CMK (cell line): ENCODE measurements at regions not wholly inside any gene's neighbourhood (a gene's known extent, or its start where the extent isn't known, plus 50 kb on each side); places are given as distances from the start of the nearest gene placed in this dataset.
"Not testable (repeated sequence)": the region's sequence is repeated elsewhere in the genome, so short reads cannot be mapped to it uniquely, and the experiment has no call there.

Experiments
- DNase-seq: peaks from one replicate; pipeline ENCODE4 v3.0.0-alpha.2; 2010; ENCODE audit warnings: low read depth

GRCh38 chr2:161063946-161064306 lies 96.3 kb upstream of the TANK start:
- no peak for DNase-seq

DNA sequence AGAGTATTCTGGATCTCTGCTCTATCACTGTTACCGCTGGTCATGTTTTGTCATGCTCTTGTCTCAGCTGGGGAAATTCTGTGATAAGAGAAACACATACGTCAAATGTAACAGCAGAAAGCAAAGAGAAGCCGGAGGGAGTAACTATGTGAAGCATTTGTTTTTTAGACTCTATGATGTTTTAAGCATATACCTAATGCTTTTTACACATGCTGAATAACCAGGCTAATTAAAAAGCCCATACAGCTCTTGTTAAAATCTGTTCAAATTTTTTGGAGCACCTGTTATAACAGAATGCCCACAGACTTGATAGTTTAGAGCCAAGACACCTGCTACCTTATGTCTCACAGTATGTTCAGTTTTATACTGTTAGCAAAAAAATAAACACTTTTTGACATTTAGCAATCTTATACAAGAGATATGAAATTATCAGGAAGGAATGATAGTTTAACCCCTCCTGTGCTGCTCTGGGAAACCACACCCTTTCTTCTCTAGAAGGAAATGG lies 92.3 kb upstream of the TANK start:
- DNase-seq, result no peak

GRCh38 chr2:161068670-161069069 lies 91.6 kb upstream of the TANK start:
- no peak for DNase-seq

DNA sequence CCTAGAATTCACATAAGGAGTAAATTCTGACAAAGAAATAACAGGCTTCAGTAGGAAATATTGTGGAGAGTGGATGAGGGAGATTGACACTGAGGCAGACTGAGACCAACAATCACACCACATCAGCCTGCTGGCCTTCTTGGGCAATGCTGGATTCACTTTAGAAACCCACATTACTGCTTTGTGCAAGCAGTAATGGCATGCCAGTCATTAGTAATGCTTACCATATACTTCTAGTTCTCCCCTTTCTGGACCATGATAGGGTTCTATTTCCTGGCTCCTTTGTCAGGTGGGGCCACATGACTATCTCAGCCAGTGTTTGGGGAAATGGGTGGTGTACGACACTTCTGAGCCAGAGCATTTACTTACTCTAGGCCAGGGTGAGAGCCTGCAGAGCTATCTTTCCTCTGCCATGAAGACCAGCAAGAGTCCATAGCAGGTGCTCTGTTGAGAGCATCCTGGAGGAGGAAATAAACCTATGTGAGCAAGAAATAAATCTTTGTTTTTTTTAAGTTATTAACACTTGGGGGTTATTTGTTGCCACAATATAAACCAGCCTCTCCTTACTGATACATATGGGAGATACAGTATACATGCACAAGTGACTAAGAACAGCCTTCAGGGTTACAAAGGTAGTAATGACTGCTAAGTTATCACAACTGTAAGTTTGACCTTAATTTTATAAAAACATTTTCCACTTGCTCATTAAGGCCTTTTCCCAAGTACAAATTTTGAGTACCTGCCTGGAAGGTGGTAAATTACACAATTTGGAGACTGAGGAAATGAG lies 89.3 kb upstream of the TANK start:
- DNase-seq, result no peak

GRCh38 chr2:161072436-161072835 lies 87.8 kb upstream of the TANK start:
- DNase-seq, result not testable (repeated sequence)

- DNase-seq, result no peak
Observed at GRCh38 chr2:161075701-161076100, 84.5 kb upstream of the TANK start.

DNA sequence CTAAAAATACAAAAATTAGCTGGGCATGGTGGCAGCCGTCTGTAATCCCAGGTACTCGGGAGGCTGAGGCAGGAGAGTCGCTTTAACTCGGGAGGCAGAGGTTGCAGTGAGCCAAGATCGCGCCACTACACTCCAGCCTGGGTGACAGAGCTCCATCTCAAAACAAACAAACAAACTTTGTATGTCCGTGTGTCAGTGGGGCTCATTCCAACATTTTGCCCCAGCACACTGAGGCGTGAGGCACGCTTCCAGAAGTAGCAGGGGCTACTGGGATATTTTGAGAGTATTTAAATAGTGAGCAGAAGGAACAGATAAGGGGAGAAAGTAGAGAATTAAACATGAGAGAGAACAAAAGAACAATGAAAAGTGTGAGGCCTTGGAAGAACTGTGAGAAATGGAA lies 83.3 kb upstream of the TANK start:
- no peak for DNase-seq

GRCh38 chr2:161077367-161078210 lies 82.6 kb upstream of the TANK start:
- DNase-seq, result peak; percentile 24

- DNase-seq, result no peak
Observed at GRCh38 chr2:161078211-161078539, 82.1 kb upstream of the TANK start.

DNA sequence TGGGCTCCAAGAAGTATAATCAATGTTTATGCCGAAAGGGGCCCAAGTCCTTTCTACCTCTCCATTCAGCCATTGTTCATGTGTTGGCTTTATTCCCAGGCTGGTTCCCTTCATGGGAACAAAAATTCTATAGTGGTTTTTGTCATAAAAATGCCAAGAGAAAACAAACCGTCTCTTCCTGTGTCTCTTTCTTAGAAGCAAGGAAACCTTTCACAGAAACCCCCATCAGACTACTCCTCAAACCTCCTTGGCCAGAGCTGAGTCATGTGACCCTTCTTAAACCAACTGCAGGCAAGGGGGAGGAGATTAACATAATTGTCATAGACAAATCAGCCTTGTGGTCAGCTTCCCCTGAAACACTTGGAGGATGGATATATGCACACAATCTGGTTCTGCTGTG lies 75.1 kb upstream of the TANK start:
- peak; percentile 58 for DNase-seq

- DNase-seq, result no peak
Observed at GRCh38 chr2:161088658-161089350, 71.4 kb upstream of the TANK start.

DNA sequence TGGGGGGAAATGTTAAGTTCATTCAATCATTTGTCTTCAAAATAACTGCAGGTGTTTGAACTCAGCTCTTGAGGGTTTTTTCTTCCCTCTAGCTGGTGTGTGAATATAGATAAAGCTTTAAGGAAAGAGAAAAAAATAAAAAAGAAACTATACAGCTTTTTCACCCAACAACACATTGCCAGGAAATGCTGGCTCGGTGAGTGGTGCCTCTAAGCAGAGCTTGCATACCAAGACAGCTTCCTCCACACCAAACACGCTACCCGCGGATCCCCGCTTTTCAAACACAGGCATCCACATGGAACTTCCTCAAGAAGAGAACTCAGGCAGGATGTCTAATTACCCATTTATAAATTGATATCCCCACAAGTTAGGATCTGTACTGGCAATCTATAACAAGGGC lies 69.8 kb upstream of the TANK start:
- no peak for DNase-seq

- DNase-seq, result no peak
Observed at GRCh38 chr2:161095314-161095713, 64.9 kb upstream of the TANK start.

DNA sequence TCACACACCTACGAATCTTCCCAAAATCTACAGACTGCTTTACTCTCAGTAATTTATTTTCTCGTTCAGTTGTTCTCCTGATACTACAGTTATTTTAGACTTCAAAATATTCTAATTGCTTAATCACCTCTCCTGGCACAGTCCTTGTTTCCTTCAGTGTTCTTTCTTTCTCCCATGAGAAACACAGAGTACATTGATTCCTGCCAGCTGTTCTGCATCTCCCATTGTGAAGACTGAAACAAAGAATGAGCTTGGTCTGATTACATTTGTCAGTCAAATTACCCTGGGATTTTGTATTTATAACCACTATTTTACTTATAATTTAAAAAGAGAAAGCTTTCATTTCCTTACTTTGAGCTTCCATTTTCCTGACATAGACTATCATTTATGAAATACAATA lies 63.9 kb upstream of the TANK start:
- no peak for DNase-seq

DNA sequence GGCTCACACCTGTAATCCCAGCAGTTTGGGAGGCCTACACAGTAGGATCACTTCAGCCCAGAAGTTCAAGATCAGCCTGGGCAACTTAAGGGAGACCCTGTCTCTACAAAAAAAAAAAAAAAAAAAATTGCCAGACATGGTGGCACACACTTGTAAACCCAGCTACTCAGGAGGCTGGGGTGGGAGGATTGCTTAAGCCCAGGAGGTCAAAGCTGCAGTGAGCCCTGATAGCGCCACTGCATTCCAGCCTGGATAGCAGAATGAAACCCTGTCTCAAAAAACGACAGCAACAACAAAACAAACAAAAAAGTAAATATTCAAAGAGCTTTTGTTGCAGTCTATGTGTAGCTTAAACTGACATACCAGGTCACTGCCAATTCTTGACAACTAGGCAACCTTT lies 63.1 kb upstream of the TANK start:
- DNase-seq, result no peak

- no peak for DNase-seq
Observed at GRCh38 chr2:161100211-161100895, 59.9 kb upstream of the TANK start.

DNA sequence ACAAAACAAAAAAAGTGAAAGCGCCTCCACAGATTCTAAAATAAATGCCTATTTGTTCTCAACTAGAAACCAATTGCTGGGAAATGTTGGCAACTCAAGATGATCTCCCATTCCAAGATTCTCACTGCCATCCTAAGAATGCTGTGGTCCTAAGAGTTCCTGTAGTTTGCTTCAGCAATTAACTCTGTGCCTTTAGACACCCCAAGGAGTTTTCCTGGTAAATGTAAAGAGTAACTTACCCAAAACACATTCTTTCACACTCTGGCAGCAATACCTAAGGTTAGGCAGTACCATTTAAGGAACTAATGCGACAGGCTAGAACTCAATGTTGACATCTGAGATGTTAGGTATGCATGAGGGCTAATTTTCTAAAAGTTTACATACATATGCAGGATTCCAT lies 58.8 kb upstream of the TANK start:
- no peak for DNase-seq

DNA sequence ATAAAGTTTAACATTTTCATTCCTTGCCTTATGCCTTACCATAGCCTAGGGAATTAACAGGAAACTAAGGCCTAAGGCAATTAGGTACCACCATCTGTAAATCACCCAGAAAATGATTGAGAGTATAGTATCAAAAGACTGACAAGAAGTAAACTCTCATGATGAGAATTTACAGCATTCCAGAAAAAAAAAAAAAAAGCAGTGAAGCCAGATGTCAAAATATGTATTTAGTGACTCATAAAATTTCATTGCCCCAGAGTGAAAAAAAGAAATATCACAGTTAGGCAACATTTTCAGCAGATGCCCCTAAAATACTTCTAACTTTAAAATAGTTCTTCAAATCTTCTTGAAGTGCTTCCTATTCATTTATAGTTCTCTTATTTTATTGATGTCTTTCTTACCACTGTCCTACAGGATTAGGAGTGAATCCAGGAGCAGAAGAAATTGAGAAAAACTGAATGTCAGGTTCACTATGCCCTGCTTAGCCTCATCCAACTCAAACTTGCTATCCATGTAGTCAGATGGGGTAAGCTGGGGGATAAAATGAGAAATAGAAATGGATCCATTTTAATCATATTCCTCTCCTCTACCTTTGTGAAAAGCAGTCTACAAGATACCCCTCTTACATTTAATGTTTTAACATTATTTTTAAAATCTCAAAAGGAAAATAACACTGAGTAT lies 57.3 kb upstream of the TANK start:
- DNase-seq, result no peak

DNA sequence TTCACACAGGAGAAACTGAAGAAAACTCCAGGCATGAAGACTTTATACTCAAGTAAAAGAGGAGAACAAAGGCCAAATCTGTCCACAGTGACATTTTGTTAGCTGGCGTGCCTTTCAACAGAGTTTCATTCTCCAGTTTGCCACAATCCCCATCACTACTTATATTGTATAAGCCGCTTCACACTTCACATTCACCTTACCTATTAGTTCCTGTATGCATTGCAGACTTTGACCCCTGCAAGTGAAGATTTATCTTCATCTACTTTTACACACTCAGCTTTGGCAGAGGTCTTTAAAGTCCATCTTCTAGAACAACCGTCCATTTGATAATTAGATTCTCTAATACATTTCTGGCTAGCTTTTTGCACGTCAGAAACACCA lies 56.8 kb upstream of the TANK start:
- DNase-seq, result no peak

- no peak for DNase-seq
Observed at GRCh38 chr2:161104054-161104553, 56.1 kb upstream of the TANK start.

DNA sequence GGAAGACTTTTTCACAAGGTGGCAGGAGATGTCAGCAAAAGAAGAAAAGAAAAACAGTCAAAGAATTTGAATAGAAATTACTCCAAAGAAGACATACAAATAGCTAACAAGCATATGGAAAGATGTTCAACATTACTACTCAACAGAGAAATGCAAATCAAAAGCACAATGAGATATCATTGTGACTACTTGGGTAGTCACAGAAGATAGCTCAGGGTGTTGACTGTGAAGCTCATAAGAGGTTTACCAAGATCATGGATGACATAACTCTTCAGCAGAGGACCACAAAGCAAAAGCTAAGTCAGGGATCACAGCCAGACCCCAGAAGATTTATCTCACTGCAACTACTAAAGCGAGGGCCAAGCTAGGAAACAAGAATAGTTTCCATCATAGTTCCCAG lies 53.0 kb upstream of the TANK start:
- no peak for DNase-seq
